Inflammatory macrophage treated with lipopolysaccharide for 1 hour (primary cell): ENCODE measurements at regions not wholly inside any gene's neighbourhood (a gene's known extent, or its start where the extent isn't known, plus 50 kb on each side); places are given as distances from the start of the nearest gene placed in this dataset.
"Not testable (repeated sequence)": the region's sequence is repeated elsewhere in the genome, so short reads cannot be mapped to it uniquely, and the experiment has no call there.

ENCODE experiments used
- DNase-seq, 2 donors: peaks; one replicate each; pipeline ENCODE4 v3.0.0-alpha.2; 2020 to 2022

DNA sequence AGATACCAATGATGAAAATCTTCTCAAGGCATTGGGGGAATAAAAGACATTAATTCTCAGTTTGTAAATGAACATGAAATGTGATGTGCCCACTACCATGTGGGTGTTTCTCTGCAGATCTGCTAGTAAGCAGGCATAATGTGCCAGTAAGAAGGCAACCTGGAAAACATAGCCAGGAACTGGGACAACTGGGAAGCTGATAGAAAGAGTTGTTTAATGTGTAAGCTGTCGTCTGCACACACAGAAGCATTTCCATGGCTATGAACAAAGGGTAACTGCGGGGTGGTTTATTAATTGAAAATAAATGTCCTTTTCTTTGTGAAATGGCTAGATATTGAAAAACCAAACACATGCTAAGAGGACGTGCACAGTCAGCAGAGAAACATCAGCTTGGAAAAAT lies 52.0 kb downstream of the ZC3H11B start:
- DNase-seq = no peak

DNA sequence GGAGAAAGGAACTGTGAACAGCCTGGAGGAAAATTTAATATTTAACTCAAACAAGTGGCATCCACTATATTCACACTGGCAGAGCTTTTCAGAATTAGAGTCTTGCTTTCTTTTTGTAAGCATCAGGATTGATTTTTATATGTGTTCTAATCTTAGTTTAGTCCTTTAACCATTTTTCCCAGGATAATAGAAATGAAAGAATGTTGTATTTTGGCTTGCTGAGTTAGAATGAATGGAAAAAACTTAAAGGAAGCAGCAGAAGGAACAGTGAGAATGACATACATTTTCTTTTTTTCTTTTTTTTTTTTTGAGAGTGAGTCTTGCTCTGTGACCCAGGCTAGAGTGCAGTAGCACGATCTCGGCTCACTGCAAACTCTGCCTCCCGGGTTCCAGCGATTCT lies 53.0 kb downstream of the ZC3H11B start:
- DNase-seq = no peak

DNA sequence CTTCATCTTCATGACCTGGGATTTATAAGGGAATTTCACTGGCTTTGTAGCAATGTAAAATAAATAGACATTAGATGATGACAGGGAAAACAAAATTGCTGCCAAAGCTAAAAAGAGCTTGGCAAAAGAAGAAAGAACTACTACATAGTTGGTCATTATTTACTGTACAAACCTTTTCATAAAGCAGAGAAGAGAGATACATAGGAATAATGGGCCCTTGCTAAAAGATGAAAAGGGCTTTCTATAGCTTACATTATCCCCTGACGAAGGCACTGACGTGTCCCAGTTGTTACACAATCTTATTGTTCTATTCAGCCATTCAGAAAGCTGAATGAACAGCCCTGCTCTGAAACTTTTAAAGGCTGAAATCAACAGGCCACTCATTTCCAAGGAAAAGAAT lies 57.1 kb downstream of the ZC3H11B start:
- DNase-seq = no peak

DNA sequence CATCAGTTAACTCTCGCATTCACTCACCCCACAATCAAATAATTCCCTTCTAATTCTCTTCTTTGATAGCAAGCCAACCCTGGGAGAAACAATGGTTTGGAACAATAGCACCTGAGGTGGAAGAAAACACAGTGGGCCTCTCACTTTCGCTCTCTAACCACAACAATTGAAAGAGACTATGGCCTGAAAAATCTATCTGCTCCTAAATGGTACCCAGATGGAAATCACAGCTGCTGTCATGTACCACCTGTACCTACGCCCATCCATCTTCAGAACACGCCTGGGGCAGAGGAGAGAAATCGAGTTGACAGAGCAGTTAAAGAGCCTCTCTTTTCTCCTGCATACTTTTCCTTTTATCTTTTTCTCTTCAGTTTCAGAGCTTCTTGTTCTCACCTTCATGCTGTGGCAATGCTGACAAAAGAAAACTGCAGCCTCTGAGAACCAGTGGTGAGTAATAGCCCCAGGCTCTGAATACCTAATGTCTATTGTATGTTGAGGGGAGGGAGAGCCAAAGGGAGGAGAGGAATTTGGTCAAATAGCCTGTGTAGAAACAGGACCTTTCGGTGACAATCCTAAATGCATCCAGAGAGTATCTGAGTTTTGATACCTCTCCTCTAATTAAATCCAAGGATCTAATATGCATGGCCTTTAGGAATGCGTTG lies 57.7 kb downstream of the ZC3H11B start:
- DNase-seq = no peak

DNA sequence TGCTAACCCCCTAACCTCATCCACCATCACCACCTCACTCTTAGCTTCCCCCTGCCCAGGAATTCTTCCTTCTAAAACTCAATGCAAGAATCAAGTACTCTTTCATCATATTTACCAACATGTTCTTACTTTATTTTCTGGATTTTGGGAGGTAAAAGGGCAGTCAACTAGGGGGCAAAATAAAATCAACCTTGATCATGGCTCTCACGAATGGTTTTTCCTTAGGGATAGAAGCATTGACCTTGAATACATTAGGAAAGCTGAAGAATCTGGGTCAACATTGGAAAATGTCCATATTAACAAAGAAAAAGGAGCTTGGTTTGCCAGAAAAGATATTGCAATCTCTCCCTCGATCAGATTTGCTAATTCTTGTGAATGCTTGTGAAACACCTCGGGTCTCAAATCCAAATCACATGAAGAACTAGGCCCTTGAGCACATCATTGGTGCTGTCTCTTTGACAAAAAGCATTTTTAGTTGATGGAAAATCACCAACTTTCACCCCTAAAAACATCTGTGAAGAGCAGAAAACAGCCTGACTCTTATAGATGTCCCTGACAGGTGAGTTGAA lies 58.9 kb downstream of the ZC3H11B start:
- DNase-seq = no peak

DNA sequence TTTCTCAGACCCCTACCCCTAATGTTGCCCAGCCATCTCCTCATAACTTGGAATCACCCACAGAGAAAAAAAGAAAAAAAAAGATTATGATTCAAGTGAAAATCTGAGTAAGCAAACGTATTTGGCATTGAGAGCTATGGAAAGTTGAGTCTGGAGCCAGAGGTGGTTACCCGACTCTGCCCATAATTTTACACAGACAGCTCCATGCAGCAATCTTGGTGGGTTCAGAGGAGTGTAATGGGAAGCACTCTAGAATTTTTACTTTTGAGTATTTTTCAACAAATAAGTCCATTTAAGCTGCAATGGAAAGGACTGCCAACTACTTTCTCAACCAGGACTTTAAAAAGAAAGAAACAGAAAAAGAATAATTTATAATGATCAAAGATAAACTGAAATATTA lies 62.7 kb downstream of the ZC3H11B start:
- no peak for DNase-seq

DNA sequence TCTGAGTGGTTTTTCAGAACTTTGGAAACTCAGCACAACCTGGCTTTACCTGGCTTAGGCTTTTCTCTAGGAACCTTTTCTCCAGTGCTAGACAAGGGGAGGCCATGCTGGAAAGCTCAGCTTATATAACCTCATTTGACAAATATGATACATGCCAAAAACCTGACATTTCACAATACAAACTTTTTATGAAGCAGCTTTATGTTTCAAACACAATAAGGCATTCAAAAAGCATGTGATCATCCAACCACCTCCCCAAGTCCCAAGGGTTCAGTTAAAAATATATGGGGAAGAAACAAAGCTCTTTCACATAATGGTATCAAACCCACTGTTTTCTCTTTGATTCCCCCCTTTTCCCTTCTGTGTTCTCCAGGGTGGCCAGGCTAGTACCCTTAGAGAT lies 63.7 kb downstream of the ZC3H11B start:
- DNase-seq = no peak

DNA sequence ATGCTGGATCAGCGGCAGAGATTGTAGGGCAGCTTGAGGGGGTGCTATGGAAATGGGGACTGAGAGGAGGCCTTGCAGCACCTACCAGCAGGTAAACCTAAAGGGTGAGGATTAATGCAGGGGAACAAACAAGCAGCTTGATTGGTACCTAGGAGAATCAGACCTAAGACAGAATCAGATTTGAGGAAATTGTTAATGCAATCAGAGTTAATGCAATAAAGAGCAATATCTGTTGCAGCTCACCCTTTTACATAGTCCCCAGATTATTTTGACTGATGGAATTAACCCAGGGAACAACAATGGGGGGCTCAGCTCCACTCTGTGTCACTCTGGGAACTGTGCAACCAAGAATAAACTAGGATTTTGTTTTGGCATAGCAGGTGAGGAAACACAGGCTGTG lies 64.5 kb downstream of the ZC3H11B start:
- no peak for DNase-seq

DNA sequence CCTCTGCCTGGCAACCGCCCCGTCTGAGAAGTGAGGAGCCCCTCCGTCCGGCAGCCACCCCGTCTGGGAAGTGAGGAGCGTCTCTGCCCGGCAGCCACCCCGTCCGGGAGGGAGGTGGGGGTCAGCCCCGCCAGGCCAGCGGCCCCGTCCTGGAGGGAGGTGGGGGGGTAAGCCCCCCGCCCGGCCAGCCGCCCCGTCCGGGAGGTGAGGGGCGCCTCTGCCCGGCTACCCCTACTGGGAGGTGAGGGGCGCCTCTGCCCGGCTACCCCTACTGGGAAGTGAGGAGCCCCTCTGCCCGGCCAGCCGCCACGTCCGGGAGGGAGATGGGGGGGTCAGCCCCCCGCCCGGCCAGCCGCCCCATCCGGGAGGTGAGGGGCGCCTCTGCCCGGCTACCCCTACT lies 67.1 kb downstream of the ZC3H11B start:
- DNase-seq = not testable (repeated sequence)

DNA sequence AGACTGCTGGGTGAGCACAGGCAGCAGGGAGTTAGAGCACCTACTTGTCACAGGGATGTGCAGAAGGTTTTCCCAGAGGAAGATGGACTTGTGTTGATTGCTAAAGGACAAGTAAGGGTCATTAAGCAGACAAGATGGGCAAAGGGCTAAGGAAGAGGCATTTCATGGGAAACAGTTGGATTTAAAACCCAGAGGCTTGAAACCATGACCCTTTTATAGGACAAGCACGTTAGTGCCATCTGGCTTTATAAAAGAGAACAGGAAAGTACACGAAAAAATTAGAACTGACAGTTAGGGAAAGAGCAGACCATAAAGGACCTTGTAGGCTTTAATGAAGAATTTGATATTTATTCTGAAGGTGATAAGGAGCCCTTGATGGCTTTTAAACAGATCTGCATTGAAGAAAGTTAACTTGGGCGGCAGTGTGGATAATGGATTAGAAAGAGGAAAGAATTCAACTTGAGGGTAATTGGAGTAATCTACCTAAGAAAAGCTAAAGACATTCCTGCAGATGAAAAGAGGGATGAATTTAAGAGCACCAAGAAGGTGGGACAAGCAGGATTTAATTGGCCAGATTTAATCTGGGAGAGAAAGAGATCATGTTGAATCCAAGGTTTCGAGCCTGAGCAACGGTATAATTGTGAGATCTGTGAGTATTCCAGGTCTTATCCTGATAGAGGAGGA lies 68.6 kb downstream of the ZC3H11B start:
- no peak for DNase-seq

DNA sequence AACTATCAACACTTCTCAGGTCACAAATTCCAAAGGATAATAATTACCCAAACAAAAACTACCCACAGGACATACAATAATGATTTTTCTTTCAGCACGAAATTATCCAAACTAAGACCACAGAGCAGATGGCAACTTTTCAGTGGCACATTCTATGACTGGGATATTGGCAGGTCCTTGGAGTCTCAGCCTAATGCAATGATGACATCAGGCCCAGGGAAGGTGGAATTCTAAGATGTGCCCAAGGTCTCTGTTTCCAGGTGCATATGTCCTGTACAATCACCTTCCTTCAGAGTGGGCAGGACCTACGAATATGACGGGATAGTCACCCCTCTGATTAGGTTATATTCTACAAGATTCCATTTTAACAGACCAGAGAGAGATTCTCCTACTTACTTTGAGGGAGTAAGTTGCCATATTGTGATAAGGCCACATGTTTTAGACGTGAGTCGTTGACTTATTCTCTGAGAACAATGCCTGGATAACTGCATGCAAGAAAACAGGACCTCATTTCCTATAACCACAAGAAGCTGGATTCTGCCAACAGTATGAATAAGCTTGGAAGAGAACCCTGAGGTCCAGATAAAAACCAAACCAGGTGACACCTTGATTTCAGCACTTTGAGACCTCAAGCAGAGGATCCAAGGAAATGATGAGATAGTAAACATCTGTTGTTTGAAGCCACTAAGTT lies 69.9 kb downstream of the ZC3H11B start:
- no peak for DNase-seq

DNA sequence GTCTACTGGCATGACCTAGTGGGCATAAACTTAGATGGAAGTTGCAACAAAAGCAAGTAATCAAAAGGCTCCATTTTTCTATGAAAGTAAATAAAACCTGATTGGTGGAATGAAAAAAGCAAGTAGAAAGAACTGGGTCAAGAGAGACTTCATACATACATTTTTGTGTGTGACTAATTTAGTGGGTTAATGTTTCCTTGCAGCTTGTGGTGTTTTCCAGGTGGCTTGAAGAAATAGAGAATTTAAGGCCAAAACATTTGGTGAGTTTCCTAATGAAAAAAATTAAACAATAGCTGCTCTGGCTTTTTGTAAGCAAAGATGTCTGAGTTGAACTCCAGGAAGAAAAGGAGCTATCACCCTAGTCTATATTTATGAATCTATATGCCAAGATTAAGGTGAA lies 71.0 kb downstream of the ZC3H11B start:
- DNase-seq = no peak

DNA sequence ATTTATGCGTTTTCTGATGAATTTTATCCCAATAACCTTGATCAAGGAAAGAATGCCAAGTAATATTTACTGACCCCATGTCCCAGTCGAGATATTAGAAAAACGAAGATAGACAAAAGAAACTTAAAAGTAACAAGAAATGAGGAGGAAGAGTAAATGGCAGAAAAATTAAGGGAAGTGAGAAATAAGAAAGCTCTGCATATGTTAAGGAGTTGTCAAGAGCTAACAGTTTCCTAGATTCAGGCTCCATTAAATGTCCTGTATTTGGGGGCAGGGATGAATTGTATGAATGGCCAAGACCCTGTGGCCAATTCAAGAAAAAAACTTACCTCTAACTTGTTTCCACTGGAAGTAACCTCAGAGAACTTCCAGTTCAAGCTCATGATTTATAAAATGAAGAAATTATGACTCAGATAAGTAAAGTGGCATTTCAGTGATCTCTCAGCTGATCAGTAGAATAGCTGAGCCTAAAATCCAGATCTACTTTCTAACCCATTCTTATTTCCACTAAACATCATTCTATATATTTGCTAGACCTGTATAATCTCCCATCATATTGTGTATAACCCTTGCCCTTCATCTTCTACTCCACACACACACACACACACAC lies 73.2 kb downstream of the ZC3H11B start:
- DNase-seq = no peak

DNA sequence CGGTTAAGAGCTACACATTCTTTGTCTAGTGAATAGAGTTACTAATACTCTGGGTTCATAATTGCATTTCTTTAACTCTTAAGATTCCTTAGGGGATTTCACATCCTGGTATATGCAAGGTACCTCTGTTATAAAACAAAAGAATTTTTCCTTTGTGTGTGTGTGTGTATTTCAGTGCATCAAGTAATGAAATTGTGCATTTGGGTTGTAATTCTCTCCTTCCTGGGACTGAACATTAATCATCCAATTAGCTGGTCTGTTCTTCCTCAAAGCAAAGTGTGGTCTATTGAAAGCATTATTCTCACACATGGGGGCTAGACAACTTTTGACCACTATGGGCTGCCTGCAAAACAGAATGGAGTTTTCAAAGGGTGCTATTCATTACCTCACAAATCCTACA lies 74.0 kb downstream of the ZC3H11B start:
- DNase-seq = no peak

DNA sequence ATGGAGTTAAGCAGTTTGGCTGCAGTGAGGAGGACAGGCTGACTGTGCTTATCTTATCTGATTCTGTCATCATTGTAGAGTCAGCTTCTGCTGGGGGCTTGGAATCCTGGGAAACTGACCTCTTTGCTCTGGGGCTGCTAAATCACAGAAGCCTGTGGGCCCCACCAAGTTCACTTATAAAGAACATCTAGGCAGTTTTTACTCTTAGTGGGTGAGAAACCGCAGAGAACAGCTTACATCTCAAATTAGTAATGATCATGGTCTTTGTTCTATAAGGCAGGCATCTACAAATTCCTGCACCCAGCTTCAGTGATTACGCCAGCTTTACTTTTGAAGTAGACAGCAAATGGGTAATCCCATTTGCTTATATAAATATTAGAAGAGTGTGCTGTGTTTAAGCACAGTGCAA lies 75.7 kb downstream of the ZC3H11B start:
- DNase-seq = no peak

DNA sequence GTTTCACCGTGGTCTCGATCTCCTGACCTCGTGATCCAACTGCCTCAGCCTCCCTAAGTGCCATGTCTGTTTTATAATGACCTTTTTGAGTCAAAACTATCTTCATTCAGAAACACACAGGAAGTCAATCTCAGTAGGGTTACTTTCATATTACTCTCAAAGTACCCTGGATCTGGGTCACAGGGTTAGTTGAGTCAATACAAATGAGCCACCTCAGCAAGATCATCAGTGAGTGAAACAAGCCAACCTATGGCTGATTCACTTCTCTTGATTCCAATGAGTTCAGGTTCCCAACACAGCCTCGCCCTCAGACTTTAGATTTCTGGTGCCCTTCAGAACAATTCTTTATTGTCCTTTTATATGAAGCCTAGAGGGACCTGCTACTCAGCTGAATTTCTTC lies 76.9 kb downstream of the ZC3H11B start:
- DNase-seq = no peak

DNA sequence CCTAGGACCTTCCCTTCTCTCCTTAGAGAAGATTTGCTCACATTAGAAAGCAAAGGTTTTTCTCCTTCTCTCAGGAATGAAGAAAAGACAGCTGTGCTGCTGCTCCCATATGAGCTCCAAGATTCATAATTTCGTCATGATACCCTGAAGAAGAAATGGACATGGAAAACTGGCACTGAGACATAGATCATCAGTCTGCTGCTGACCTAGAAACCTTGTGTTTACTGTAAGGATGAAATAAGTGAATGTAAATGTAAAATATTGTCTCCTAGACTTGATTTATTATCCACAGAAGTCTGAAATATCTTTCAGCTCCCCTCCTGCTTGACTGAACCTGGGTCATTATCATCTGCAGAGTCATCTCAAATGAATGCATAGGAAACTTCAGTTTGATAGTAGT lies 77.9 kb downstream of the ZC3H11B start:
- no peak for DNase-seq

DNA sequence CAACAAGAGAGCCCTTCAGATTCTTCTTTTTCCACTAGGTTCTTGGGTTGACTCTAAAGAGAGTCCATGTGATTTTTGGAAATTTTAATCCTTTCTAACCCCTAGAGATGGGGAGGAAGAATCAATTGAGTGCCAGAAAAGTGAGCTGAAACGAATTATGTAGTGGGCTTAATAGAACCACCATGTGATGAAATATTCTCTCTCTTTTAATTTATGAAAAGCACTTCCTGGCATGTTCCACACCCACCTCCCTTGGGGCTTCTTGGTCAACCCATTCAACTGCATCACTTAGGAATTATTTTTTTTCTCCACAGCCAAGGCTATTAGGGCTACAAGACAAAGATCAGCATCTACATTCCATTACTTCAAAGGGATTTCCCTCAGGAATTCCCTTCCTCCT lies 79.6 kb downstream of the ZC3H11B start:
- DNase-seq = no peak

DNA sequence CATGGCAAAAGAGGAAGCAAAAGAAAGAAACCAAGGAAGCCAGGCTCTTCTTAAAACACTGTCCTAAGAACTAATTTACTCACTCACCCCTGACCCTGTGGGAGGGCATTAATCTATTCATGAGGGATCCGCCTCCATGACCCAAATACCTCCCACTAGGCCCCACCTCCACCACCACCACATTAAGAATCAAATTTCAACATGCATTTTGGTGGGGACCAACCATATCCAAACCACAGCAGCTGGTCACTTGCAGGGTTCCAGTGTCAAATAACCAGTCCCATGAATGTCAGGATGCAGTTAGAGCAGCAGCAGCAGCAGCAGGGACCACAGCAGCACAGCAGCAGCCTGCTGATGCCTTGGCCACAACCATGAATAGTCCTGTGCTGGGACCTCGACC lies 83.8 kb downstream of the ZC3H11B start:
- DNase-seq = no peak

DNA sequence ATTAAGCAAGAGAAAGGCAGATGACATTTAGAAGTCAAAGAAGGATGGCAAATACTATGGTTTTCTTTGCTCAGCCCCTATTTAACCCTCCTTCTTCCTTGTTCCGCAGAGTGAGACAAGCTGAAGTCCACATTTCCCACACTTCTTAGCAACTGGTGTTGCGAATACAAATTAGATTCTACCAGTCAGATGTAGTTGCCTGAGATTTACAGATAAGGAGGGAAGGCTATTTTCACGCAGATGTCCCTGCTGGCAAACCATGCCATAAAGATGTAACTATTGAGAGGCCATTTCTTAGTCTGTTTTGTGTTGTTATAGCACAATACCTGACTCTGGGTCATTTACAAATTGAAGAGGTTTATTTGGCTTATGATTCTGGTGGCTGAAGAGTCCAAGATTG lies 84.3 kb downstream of the ZC3H11B start:
- no peak for DNase-seq

DNA sequence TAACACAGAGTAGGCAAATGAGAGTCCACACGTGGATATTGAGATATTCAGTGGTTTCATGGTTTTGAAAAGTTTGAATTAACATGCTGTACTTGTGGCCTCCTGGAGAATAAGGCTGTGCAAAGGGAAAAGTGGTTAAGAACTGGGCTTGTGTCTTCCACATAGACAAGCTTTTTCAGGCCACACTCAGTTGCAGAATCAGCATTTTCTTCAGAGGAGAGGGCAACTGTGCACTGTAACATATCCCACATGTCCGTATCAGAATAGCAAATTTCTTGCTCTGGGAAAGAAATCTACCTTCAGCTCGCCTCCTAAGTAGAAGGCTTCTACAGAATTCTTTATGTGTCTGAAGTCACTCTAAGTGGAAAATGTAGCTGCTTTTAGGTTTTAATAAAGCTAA lies 84.9 kb downstream of the ZC3H11B start:
- no peak for DNase-seq

DNA sequence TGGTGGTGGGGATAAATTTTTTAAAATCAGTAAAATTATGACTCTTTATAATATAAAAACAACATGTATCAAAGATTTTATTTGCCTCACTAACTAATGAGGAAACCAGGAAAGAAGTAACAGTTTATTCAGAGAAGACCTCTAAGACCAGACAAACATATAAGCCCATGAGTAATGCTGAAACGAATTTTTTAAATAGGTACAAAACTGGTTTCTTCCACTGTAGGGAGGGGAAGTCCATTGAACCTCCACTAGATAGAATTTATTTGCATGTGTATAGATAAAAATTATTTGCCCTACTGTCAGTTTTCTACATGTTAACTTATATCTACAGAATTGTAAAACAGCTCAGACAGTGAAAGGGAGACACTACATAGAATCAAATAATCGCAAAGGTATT lies 86.8 kb downstream of the ZC3H11B start:
- no peak for DNase-seq

DNA sequence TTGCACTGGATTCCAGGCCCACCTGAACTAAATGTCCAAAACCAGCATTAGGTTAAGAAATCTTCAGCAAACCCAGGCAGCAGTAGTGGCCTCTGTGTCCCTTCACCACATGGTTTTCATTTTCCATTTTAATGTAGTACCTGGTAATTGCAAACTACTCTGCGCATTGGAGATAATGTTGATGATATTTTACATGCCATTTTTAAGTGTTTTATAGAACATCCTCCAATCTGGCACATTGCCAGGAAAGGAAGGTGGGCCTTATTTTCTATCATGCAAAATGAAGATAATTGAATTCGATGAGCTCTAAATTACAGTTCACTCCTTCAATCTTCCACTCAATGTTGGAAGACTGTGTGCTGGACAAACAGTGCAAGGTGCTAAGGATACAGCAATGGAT lies 89.5 kb downstream of the ZC3H11B start:
- DNase-seq = no peak

DNA sequence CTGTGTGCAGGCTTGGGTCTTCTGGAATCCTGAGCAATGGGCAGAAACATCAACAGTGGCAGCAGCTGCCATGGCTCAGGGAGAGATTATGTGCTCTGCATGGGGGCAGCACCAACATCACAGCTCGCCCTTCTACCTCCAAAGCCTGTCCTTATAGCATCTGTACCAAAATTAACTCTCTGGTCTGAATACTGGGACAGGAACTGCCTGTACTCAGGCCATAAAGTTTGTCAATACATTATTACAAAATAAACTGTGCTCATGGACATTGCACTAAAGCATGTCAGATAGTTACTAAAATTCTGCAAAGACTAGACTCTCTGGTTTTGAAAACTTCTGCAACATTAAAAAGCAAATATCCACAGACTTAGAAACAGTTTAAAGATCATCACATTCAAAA lies 91.6 kb downstream of the ZC3H11B start:
- no peak for DNase-seq
